Islet precursor cell (in vitro differentiated cells): ENCODE measurements at regions not wholly inside any gene's neighbourhood (a gene's known extent, or its start where the extent isn't known, plus 50 kb on each side); places are given as distances from the start of the nearest gene placed in this dataset.
"Not testable (repeated sequence)": the region's sequence is repeated elsewhere in the genome, so short reads cannot be mapped to it uniquely, and the experiment has no call there.

Source experiments
- DNase-seq: peaks from one replicate; pipeline ENCODE4 v3.0.0-alpha.2; 2018

- DNase-seq = no peak
Observed at GRCh38 chr16:63890723-63891122, 1231.1 kb downstream of the CDH11 start.

GRCh38 chr16:63890081-63890480, 1231.8 kb downstream of the CDH11 start:
- no peak for DNase-seq

- no peak for DNase-seq
Observed at GRCh38 chr16:63883091-63883490, 1238.8 kb downstream of the CDH11 start.

GRCh38 chr16:63882576-63882975, 1239.3 kb downstream of the CDH11 start:
- DNase-seq = no peak

DNA sequence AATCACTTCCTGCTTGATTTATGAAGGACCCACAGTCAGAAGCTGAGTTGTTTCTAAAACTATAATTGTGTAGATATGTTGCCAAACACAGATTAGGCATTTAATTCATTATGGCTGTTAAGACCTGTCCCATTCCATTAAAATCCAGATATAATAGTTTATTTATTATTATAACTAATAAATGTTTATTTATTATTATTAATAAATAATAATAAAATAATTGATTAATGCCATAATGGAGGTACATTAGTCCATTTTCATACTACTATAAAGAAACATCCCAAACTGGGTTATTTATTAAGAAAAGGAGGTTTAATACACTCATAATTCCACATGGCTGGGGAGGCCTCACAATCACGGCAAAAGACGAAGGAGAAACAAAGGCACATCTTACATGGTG, 1240.9 kb downstream of the CDH11 start:
- no peak for DNase-seq

- no peak for DNase-seq
Observed at GRCh38 chr16:63877401-63877800, 1244.5 kb downstream of the CDH11 start.

DNA sequence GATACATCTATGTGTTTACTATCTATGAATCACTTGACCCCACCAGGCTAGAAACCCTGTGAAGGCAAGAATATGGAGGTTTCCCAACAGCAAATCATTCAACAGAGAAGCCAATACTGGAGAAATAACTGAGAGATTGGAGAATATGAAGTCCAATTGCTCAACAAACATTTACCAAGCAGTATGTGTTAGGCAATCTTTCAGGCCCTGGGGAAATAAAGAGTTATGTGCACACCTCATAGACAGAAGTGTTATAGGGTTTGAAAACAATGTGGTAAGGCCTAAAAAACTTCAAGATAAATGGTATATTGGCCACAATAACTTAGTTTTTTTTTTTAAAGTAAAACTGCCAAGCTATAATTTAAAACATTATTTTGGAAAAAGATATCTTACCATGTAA, 1245.8 kb downstream of the CDH11 start:
- no peak for DNase-seq

DNA sequence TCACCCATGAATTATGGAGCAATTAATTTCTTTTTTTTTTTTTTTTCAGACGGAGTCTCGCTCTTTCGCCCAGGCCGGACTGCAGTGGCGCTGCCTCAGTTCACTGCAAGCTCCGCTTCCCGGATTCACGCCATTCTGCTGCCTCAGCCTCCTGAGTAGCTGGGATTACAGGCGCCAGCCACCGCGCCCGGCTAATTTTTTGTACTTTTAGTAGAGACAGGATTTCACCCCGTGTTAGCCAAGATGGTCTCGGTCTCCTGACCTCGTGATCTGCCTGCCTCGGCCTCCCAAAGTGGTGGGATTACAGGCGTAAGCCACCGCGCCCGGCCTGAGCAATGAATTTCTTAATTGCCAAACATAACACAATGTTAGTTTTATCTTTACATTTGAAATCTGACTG, 1261.2 kb downstream of the CDH11 start:
- not testable (repeated sequence) for DNase-seq

DNA sequence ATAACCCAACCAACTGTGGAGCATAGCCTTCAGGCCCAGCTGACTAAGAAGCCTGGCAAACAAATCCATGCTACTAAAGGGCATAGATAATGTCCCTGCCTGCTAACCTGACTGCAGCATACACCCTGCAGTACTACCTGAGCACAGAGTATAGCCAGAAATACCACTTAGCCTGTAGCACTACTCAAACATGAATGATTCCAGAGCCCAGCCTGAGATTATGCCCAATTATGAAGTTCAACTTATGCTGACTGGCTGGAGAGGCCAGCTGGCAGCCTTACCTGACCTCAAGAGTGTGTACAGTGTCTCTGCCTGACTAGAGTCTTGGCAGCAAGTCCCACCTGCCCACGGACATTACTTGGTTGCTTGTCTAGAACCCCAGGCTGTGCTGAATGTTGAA, 1265.3 kb downstream of the CDH11 start:
- no peak for DNase-seq

DNA sequence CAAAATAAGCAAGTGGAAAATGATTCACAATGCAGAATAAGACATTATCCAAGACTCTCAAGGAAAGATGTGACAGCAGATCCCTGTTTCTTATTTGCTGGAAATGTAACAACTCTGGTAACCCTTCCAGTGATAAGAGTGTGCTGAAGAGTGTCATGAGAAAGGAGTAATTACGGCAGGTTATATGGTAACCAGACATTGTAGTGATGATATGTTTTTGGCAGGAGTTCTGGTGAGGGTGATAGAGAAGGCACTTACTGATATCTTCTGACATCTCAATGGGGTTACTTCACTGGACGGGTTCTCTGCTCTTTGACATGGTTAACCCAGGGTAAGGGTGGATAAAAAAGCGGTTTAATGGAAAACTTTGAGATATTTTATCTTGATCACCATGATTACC, 1270.9 kb downstream of the CDH11 start:
- DNase-seq = no peak

DNA sequence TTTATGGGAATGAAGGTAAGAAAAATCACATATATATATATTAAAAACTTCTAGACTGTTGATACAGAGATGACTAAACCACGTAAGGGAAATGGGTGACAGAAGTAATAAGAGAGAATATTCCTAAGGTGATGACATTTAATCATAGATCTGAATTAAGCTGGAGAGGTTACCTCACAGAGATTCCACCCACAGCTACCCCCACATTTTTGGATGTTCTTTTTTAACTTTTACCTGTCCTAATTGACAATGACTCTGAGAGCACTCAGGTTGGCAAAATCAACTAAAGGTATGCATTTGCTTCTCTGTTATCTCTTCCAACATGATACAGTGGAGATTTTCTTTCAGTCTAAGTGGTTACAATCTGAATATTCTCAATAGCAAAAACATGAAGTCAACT, 1280.6 kb downstream of the CDH11 start:
- DNase-seq = no peak

DNA sequence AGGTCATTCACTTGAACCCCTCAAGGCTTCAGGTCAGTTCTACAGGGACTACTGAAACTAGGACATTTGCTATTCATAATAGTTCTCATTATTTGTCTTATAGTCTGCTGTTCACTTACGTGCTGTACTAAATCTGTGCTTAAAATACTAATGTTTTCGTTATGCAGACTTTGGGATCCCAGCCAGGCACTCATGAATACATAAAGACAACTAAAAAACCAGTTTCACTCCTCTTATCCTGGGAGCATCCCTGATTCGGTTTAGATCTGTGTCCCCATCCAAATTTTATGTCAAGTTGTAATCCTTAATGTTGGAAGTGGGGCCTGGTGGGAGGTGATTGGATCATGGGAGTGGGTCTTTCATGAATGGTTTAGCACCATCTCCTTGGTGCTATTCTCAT, 1291.8 kb downstream of the CDH11 start:
- DNase-seq = no peak

DNA sequence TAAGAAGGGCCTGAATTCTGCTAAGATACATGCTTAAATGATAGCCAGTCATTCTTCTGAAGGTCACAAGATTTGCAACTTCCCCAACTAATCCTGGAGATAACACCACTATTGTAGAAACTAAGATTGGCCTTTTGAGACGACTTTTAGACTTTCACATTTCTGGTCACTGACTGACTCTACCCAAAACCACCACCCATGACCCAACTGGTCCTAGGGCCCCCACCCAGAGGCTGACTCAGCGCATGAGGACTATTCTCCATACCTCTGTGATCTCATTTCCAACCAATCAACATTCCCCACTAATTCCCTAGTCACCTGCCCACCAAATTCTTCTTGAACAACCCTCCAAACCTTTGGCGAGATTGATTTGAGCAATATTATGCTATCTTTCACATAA, 1299.0 kb downstream of the CDH11 start:
- DNase-seq = no peak

DNA sequence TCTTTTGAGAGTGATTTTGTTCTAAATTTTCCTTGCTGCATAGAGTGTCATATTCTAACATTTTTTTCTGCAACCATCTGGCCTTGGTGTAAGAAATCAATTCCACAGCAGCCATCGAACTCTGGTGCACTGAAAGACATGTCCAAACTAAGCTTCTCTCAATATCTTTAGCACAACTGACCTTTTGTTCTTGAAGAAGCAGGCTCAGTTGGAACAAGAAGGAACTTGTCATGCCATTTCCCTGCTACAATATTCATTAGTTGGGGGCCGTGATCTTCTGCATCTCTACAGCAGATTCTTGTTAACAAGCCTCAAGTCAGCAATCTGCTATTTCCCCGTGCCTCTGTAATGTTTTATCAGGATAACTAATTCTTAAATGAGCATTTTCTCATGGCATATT, 1305.6 kb downstream of the CDH11 start:
- DNase-seq = no peak

- DNase-seq = no peak
Observed at GRCh38 chr16:63813862-63814261, 1308.0 kb downstream of the CDH11 start.

GRCh38 chr16:63808730-63809129, 1313.1 kb downstream of the CDH11 start:
- no peak for DNase-seq

GRCh38 chr16:63806794-63807506, 1314.9 kb downstream of the CDH11 start:
- DNase-seq = no peak

DNA sequence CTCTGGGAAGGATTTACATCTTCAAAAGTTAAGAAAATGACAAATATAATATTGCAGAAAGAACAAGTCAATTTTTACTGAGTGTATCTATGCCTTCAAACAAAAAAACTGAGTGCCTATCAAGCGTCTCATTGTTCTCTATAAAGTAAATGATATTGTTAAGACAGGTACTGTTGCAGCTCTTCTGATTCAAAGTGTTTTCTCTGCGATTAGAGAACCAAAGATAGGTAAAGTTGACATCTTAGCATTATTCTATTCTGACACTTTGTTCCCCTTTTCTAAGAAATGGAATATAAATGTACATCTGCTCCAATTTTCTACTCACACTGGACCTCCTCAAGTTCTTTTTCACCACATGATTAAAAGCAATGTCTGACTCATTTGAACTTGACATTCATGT, 1317.7 kb downstream of the CDH11 start:
- no peak for DNase-seq

DNA sequence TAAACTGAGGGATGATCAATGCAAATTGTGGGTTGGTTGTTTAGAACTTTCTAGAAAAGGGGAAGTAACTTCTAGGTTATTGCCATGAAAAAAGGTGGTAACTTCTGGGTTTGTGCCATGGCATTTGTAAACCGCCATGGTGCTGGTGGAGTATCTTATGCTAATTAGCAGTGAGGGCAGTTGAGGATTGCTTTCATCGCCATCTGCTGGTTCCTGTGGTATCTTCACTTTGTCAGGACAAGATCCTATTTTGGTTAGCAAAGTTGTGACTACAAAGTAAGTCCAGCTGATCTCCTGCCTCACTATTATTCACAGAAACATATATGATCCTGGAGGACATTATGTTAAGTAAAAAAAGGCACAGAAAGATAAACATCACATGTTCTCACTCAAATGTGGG, 1332.3 kb downstream of the CDH11 start:
- DNase-seq = no peak

DNA sequence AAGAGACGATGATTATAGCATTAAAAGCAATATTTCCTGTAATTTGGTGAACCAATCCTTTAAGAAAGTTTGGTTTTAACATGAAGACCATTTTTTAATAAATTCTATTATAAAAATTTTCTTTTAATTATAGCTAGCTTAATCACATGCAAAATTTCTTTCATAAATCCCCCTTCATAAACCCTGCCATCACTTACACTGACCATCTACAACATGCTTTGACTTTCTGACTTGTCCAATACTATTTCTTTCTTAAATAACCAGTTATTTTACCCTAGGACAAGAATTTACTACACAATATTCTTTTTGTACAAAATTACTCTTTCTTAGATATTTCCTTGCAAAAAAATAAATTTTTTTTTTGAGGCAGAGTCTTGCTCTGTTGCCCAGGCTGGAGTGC, 1334.8 kb downstream of the CDH11 start:
- DNase-seq = no peak

DNA sequence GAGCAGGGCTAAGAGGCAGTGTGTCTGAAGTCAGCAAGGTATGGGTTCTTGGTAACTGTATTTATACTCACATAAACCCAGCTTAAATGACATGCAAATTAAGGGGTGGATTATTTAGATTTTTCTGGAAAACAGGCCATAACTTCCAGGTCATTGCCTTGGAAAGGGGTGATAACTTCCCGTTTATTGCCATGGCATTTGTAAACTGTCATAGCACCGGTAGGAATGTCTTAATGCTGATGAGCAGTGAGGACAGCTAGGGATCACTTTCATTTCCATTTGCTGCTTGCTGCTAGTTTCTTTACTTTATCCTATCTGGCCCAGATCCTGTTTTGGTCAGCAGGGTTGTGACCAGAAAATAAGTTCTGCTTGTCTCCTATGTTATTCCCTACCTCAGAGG, 1336.7 kb downstream of the CDH11 start:
- DNase-seq = no peak

GRCh38 chr16:63776437-63776836, 1345.4 kb downstream of the CDH11 start:
- DNase-seq = no peak

DNA sequence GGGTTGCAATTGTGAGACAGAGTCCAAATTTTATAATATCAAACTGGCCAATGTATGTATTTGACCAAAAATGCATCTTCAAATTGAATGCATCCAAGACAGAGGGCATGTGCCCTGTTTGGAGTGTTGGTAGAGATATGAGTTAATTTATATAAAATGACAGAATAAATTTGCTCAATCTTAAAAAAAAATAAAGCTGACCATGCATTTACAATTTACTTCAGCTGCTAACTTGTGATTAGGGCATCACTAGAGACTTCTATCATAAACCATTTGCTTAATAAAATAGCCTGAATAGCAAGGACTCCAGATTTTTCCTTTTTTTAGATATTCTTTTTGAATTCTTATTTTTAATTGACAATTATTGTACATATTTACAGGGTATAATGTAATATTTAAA, 1345.8 kb downstream of the CDH11 start:
- DNase-seq = no peak

DNA sequence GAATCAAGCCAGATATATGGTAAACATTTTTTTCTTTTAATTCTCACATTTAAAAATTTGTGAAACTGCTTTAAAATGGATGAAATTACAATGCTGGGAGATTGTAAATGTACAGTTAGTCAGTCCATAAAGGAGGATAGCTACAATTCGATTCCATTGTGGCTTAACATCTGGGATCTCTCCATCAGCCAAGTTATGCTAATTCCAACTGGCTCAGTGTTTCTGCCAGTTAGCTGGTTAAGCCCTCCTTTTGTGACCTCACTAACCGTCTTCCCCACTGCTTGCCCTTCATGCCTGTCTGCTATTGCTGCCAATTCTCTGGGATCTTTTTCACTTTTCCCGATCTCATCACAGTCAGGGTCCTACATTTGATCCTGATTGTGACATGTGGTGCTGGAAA, 1347.6 kb downstream of the CDH11 start:
- no peak for DNase-seq

- no peak for DNase-seq
Observed at GRCh38 chr16:63769211-63769610, 1352.7 kb downstream of the CDH11 start.

DNA sequence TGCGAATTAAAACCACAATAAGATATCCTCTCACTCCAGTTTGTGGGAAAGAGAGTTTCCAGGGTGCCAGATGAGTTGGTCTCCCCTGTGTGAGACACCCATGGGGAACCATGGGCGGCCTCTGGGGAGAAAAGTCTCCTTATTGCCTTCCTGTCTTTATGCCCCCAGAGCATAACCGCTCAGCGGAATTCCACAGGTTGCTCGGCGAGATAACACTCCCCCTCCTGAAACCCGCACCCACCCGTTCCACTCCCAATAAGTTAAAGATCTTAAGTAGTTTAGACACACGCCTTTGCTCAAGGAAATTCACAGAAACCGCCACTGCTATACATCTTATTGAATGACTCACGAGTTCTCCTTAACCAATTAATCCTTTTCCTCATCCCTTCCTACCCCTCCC, 1361.6 kb downstream of the CDH11 start:
- not testable (repeated sequence) for DNase-seq
